GM13976 (cell line): ENCODE measurements at regions not wholly inside any gene's neighbourhood (a gene's known extent, or its start where the extent isn't known, plus 50 kb on each side); places are given as distances from the start of the nearest gene placed in this dataset.

Experiments
- DNase-seq: peaks from one replicate; pipeline ENCODE4 v3.0.0; 2012; ENCODE audit warnings: low spot score
- in situ Hi-C: fragments of 300-500 bp; cut with MboI; formaldehyde crosslinking; loops from one replicate; pipeline ENCODE4 v1.12.0; 2022; ENCODE audit warnings: low sequenced_read_pairs, mixed read lengths, inconsistent platforms; ENCODE audit not compliant: unreplicated experiment
- TF ChIP-seq, protein P1 (sequence below): IDR thresholded peaks from 2 replicates; pipeline ENCODE4 v1.5.1; 2012; ENCODE audit warnings: borderline replicate concordance, mild to moderate bottlenecking; ENCODE audit not compliant: insufficient read depth; ENCODE audit errors: extremely low read depth, missing control alignments, control extremely low read depth

DNA sequence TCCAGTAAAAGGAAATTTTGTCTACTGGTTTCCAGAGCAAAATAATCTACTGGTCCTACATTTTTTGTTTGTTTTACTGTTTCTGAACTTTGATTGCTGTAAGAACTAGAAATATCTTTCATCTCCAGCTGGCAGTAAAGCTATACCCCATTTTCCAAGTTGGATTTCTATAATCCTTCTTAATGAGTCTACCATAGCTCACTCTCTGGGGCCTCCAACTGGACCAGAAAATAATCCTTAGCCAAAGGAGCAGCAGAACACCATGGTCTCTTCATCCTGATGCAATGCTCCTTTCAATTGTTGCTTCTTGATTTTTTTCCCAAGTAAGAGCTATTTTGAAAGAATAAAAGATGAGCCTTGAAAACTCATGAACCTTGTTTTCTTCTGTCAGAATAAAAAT, 110.0 kb upstream of the COL11A1 start:
- TF ChIP-seq, protein P1, sequence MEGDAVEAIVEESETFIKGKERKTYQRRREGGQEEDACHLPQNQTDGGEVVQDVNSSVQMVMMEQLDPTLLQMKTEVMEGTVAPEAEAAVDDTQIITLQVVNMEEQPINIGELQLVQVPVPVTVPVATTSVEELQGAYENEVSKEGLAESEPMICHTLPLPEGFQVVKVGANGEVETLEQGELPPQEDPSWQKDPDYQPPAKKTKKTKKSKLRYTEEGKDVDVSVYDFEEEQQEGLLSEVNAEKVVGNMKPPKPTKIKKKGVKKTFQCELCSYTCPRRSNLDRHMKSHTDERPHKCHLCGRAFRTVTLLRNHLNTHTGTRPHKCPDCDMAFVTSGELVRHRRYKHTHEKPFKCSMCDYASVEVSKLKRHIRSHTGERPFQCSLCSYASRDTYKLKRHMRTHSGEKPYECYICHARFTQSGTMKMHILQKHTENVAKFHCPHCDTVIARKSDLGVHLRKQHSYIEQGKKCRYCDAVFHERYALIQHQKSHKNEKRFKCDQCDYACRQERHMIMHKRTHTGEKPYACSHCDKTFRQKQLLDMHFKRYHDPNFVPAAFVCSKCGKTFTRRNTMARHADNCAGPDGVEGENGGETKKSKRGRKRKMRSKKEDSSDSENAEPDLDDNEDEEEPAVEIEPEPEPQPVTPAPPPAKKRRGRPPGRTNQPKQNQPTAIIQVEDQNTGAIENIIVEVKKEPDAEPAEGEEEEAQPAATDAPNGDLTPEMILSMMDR, result no peak
- no peak for DNase-seq
- in situ Hi-C loops, result no loop called here

DNA sequence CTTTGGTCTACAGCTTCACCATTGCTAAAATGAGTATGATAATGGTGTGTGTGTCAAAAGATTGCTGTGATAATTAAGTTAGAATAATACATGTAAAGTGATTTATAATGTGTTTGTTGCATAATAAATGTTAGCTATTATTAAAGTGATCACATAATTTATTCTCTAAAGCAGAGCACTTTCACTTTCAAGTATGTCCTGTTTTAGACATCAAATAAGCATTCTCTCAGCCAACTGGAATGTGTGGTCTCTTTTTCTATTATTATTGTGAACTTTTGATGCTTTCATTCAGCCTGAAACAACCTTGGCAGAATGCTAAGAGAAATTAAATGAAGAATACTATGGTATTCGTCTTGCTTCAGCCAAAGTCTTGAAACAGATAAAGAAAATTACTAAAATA, 102.8 kb upstream of the COL11A1 start:
- in situ Hi-C loops, result no loop called here
- no peak for DNase-seq
- TF ChIP-seq, protein P1, result no peak

DNA sequence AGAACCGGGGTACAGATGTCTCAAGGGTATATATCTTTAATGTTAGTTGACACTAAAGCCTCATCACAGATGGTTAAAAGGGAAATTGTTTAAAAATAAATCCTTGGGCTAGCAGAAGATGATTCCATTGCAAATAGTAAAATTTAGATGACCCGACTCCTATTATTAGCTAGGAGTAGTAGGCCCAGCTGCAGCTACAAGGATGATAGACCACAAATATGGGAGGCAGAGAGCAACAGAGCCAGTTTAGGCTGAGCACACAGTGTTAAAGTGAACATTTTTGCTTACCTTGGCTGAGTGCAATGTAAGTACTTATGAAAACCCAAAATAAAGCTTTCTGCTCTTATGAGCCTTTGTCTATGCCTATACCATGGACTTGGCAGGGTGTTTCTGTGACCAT, 100.5 kb upstream of the COL11A1 start:
- no peak for DNase-seq
- TF ChIP-seq, protein P1, result no peak
- in situ Hi-C loops, result no loop called here

DNA sequence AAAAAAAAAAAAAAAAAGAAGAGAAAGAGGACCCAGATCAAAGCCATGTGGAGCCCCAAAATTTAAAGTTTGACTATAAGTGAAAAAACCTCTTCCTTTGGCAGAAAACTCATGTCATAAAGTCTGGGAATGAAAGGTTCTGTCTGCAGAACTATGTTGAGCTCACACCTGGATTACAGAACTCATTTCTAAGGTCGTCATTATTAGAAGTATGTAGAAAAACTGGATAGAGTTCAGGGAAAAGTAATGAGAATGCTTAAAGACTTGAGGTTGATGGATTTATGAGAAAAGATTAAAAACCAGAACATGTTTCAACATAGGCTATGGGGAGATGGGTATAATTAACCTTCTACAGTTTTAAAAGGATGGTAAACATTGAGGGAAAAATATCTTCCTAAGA, 90.7 kb upstream of the COL11A1 start:
- no peak for DNase-seq
- in situ Hi-C loops, result no loop called here

DNA sequence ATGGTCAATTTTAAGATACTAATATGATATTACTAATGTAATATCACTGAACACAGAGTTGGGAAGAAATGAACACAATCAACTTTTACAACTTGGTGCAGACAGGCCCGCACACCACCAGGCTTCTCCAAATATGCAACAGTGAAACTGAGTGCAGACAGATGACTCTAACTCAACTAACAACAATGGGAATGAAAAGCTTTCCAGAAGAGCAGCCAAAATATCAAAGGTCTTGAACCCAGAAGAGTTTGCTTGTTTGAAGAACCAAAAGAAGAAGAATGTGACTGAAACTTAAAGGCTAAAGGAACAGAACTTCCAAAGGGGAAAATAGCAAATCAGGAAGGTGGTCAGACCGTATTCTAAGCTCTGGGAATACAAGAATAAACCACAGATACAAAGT, 89.8 kb upstream of the COL11A1 start:
- TF ChIP-seq, protein P1, result no peak
- in situ Hi-C loops, result no loop called here
- DNase-seq, result no peak

More for the DNA sequence above, 90.7 kb upstream of the COL11A1 start:
- TF ChIP-seq, protein P1, result no peak

DNA sequence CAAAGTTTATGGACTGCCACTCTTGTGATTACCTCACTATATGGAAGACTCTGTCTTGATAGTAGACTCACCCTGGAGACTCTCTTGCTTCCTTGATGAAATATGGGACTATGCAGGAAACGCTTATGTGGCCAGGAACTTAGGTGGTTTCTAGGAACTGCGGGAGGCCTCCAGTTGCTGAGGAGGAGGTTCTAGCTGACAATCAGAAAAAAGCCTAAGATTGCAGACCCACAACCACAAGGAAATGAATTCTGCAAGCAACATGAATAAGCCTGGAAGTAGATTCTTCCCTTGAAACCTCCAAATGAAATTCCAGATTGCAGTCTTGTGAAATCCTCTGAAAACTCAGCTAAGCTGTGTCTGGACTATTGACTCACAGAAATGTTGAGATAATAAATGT, 88.9 kb upstream of the COL11A1 start:
- TF ChIP-seq, protein P1, result no peak
- in situ Hi-C loops, result no loop called here
- no peak for DNase-seq

DNA sequence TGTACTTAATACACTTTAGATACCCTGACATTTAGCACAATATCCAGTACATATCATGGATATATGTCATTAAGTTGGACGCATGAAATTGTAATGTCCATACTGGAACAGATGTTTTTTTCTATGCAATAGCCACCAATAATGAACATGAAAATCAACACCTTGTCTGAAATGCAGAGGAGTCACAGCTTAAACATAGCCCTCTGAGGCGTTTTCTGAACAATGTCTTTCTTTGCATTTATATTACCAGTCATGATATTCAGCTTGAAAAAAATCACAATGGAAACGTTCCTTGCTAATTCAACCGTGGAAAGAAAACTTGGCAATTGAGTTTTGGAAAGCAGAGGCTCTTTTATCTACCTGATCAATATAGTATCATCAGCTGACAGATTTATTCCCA, 86.7 kb upstream of the COL11A1 start:
- TF ChIP-seq, protein P1, result no peak
- in situ Hi-C loops, result no loop called here
- DNase-seq, result no peak
